ENCODE measurements at regions not wholly inside any gene's neighbourhood (a gene's known extent, or its start where the extent isn't known, plus 50 kb on each side); places are given as distances from the start of the nearest gene placed in this dataset.

GRCh38 chr6:91045161-91045560, 458.3 kb upstream of the MAP3K7 start:
- no peak for TF ChIP-seq CTCF (conservative IDR thresholded peaks at IDR 0.05; ENCODE audit: low read depth, low read length)
- no peak for TF ChIP-seq EZH2 (IDR thresholded peaks at IDR 0.05; ENCODE audit: borderline replicate concordance, low read depth, low read length, poor library complexity, severe bottlenecking)

All from A673 (cell line).